ENCODE measurements at regions not wholly inside any gene's neighbourhood (a gene's known extent, or its start where the extent isn't known, plus 50 kb on each side); places are given as distances from the start of the nearest gene placed in this dataset.

- Histone ChIP-seq H3K36me3 (ENCODE audit: control insufficient read depth, insufficient read depth, low read length) (no peaks in the 10 kb centered on the region), H3K4me3 (ENCODE audit: low read length) (no peak overlapping the region), H3K27me3 (ENCODE audit: control insufficient read depth, insufficient read depth, low read length) (no peaks in the 10 kb centered on the region), H3K4me1 (ENCODE audit: control insufficient read depth, insufficient read depth, low read length) (no peaks in the 10 kb centered on the region), H3K27ac (ENCODE audit: low read depth, low read length) (no peak overlapping the region), H3K9ac (ENCODE audit: low read length) (no peak overlapping the region)
Observed at GRCh38 chr2:235143789-235144188, 192.0 kb downstream of the SH3BP4 start.

DNA sequence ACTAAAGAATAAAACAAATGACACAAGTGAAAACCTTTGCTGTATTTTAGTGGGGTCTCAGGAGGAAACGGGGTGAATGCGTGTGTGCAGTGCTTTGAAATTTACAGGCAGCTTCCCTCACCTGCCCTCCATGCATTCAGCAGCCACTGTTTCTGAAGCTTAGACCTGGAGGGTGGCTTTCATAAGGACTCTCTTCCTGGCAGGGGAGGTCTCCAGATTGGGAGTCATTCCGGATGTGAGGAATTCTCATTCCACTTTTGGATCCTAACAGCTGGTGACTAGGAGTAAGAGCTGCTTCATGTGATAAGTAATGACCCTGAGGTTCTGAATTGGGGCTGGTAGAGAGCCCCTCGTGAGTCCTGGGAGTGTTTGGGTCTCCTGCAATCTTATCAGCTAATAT, 192.5 kb downstream of the SH3BP4 start:
- Histone ChIP-seq H3K4me1 (ENCODE audit: control insufficient read depth, insufficient read depth, low read length) (no peaks in the 10 kb centered on the region), H3K4me3 (ENCODE audit: low read length) (no peak overlapping the region), H3K27ac (ENCODE audit: low read depth, low read length) (no peak overlapping the region), H3K27me3 (ENCODE audit: control insufficient read depth, insufficient read depth, low read length) (no peaks in the 10 kb centered on the region), H3K9ac (ENCODE audit: low read length) (no peak overlapping the region), H3K36me3 (ENCODE audit: control insufficient read depth, insufficient read depth, low read length) (no peaks in the 10 kb centered on the region)

DNA sequence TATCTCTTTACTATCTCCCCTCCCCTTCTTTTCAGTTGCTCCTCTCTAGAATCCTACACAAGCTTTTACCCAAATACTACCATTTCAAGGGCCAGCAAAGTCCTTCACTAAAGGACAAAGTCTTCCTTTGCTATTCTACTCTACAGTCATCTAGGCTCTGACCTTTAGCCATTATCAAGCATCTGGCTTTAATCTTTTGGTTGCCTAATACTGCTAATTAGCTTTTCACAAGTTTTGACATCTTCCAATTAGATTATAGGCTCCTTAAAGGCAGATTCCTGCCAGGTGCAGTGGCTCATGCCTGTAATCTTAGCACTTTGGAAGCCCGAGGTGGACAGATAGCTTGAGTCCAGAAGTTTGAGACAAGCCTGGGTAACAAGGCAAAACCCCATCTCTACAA, 194.4 kb downstream of the SH3BP4 start:
- Histone ChIP-seq H3K27ac (ENCODE audit: low read depth, low read length) (no peak overlapping the region), H3K4me3 (ENCODE audit: low read length) (no peak overlapping the region), H3K36me3 (ENCODE audit: control insufficient read depth, insufficient read depth, low read length) (no peaks in the 10 kb centered on the region), H3K27me3 (ENCODE audit: control insufficient read depth, insufficient read depth, low read length) (no peaks in the 10 kb centered on the region), H3K4me1 (ENCODE audit: control insufficient read depth, insufficient read depth, low read length) (no peaks in the 10 kb centered on the region), H3K9ac (ENCODE audit: low read length) (no peak overlapping the region)

- Histone ChIP-seq H3K36me3 (ENCODE audit: control insufficient read depth, insufficient read depth, low read length) (no peaks in the 10 kb centered on the region), H3K27ac (ENCODE audit: low read depth, low read length) (no peak overlapping the region), H3K9ac (ENCODE audit: low read length) (no peak overlapping the region), H3K4me3 (ENCODE audit: low read length) (no peak overlapping the region), H3K27me3 (ENCODE audit: control insufficient read depth, insufficient read depth, low read length) (no peaks in the 10 kb centered on the region), H3K4me1 (ENCODE audit: control insufficient read depth, insufficient read depth, low read length) (no peaks in the 10 kb centered on the region)
Observed at GRCh38 chr2:235146871-235147565, 195.2 kb downstream of the SH3BP4 start.

DNA sequence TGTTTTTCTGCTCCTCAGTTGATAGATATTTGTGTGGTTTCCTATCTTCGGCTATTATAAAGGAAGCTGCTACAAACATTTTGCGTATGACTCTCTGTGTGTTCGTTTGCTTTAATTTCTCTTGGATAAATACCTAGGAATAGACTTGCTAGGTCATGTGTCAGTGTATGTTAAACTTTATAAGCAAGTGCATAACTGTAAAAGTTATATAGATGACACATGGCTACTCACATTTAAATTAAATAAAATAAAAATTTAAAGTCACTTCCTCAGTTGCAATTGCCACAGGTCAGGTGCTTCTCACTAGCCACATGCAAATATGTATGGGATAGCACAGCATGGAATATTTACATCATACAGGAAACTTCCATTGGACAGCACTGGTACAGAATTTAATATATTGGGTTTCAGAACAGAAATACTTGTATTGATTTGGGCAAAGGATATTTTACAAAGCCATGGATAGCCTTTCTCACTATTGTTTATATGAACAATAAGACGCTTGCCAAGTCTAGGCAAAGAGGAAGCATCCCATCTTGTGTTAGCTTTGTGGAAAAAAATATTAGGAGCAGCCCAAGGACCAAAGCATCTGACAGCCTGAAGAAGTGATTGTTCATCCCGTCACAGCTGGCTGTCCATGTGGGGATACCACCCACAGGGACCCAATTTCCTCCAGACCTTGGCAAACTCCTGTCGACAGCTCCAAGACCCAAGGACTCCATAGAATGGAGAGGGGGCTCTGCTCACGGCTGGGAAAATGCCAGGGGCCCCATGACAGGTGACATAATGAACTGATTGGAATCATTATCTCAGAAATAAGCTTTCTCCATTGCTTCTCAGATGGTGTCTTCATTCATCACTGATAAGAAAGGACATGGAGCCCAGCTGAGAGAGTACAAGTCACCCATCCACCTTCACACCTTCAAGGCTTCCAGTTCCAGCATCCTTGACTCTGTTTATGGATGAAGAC, 196.7 kb downstream of the SH3BP4 start:
- Histone ChIP-seq H3K27ac (ENCODE audit: low read depth, low read length) (no peak overlapping the region), H3K4me1 (ENCODE audit: control insufficient read depth, insufficient read depth, low read length) (no peaks in the 10 kb centered on the region), H3K4me3 (ENCODE audit: low read length) (no peak overlapping the region), H3K9ac (ENCODE audit: low read length) (no peak overlapping the region), H3K27me3 (ENCODE audit: control insufficient read depth, insufficient read depth, low read length) (no peaks in the 10 kb centered on the region), H3K36me3 (ENCODE audit: control insufficient read depth, insufficient read depth, low read length) (no peaks in the 10 kb centered on the region)

- H3K27me3 ChIP-seq (ENCODE audit: control insufficient read depth, insufficient read depth, low read length) = no peaks in the 10 kb centered on the region
- no peak overlapping the region for H3K4me3 ChIP-seq (ENCODE audit: low read length)
- H3K4me1 ChIP-seq (ENCODE audit: control insufficient read depth, insufficient read depth, low read length) = no peaks in the 10 kb centered on the region
- no peaks in the 10 kb centered on the region for H3K36me3 ChIP-seq (ENCODE audit: control insufficient read depth, insufficient read depth, low read length)
- H3K9ac ChIP-seq (ENCODE audit: low read length) = no peak overlapping the region
- no peak overlapping the region for H3K27ac ChIP-seq (ENCODE audit: low read depth, low read length)
Observed at GRCh38 chr2:235149240-235149659, 197.4 kb downstream of the SH3BP4 start.

- Histone ChIP-seq H3K4me1 (ENCODE audit: control insufficient read depth, insufficient read depth, low read length) (no peaks in the 10 kb centered on the region), H3K9ac (ENCODE audit: low read length) (no peak overlapping the region), H3K36me3 (ENCODE audit: control insufficient read depth, insufficient read depth, low read length) (no peaks in the 10 kb centered on the region), H3K4me3 (ENCODE audit: low read length) (no peak overlapping the region), H3K27ac (ENCODE audit: low read depth, low read length) (no peak overlapping the region), H3K27me3 (ENCODE audit: control insufficient read depth, insufficient read depth, low read length) (no peaks in the 10 kb centered on the region)
Observed at GRCh38 chr2:235149736-235150135, 197.9 kb downstream of the SH3BP4 start.

DNA sequence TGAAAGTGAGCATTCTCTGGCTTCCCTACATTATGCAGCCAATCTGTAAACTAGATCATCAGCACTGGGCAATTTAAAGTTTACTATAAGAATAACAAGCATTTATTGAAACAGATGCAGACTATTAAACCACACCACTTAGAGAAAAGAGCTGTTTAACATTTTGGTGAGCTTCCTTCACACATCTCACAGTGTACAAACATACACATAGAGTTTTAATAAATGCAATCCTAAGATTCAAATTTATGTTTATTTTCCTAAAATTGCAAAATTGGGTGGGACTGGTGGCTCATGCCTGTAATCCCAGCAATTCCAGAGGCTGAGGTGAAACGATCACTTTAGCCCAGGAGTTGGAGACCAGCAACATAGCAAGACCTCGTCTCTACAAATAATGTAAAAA, 199.3 kb downstream of the SH3BP4 start:
- no peaks in the 10 kb centered on the region for H3K27me3 ChIP-seq (ENCODE audit: control insufficient read depth, insufficient read depth, low read length)
- H3K4me3 ChIP-seq (ENCODE audit: low read length) = no peak overlapping the region
- no peaks in the 10 kb centered on the region for H3K4me1 ChIP-seq (ENCODE audit: control insufficient read depth, insufficient read depth, low read length)
- no peaks in the 10 kb centered on the region for H3K36me3 ChIP-seq (ENCODE audit: control insufficient read depth, insufficient read depth, low read length)
- no peak overlapping the region for H3K9ac ChIP-seq (ENCODE audit: low read length)
- no peak overlapping the region for H3K27ac ChIP-seq (ENCODE audit: low read depth, low read length)

DNA sequence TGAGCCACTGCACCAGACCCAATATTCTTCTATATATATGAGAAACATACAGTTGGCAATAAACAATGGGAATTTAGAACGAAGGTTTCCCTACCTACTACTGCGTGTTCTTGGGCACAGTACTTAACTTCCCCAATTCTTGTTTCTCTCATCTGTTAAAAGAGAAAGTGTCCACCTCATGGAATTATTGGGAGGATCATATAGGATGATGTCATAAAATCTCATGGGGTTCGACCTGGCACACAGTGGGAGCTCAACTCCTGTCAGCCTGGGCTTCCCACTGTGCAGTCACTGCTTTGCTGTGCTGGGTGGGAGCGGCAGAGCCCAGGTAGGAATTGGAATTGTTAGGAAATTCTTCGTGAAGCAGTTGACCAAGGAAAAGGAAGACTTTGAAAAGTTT, 203.3 kb downstream of the SH3BP4 start:
- Histone ChIP-seq H3K27me3 (ENCODE audit: control insufficient read depth, insufficient read depth, low read length) (no peaks in the 10 kb centered on the region), H3K4me1 (ENCODE audit: control insufficient read depth, insufficient read depth, low read length) (no peaks in the 10 kb centered on the region), H3K27ac (ENCODE audit: low read depth, low read length) (no peak overlapping the region), H3K4me3 (ENCODE audit: low read length) (no peak overlapping the region), H3K9ac (ENCODE audit: low read length) (no peak overlapping the region), H3K36me3 (ENCODE audit: control insufficient read depth, insufficient read depth, low read length) (no peaks in the 10 kb centered on the region)

- Histone ChIP-seq H3K27ac (ENCODE audit: low read depth, low read length) (no peak overlapping the region), H3K4me3 (ENCODE audit: low read length) (no peak overlapping the region), H3K36me3 (ENCODE audit: control insufficient read depth, insufficient read depth, low read length) (no peaks in the 10 kb centered on the region), H3K4me1 (ENCODE audit: control insufficient read depth, insufficient read depth, low read length) (no peaks in the 10 kb centered on the region), H3K27me3 (ENCODE audit: control insufficient read depth, insufficient read depth, low read length) (no peaks in the 10 kb centered on the region), H3K9ac (ENCODE audit: low read length) (no peak overlapping the region)
Observed at GRCh38 chr2:235156055-235156454, 204.2 kb downstream of the SH3BP4 start.

- Histone ChIP-seq H3K4me1 (ENCODE audit: control insufficient read depth, insufficient read depth, low read length) (no peaks in the 10 kb centered on the region), H3K27ac (ENCODE audit: low read depth, low read length) (no peak overlapping the region), H3K36me3 (ENCODE audit: control insufficient read depth, insufficient read depth, low read length) (no peaks in the 10 kb centered on the region), H3K9ac (ENCODE audit: low read length) (no peak overlapping the region), H3K4me3 (ENCODE audit: low read length) (no peak overlapping the region), H3K27me3 (ENCODE audit: control insufficient read depth, insufficient read depth, low read length) (no peaks in the 10 kb centered on the region)
Observed at GRCh38 chr2:235157746-235158482, 206.1 kb downstream of the SH3BP4 start.

DNA sequence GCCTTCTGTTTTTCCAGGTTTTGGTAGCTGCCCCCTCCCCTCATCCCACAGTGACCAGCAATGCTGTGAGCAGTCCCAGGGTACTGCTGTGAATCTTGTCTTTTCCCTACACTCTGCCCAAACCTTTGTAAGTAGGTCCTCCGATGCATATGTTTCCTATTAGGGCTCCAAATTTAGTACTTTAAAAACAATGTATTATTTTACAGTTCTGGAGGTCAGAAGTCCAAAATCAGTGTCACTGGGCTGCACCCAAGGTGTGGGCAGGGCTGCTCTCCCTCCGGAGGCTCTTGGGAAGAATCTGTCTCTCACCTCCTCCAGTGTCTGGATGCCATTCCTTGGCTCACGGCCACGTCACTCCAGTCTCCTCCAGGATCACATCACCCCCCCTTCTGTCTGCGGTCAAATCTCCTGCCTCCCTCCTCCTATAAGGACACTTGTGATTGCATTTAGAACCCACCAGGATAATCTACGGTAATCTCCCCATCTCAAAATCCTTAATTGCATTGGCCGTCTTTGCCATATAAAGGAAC, 208.5 kb downstream of the SH3BP4 start:
- H3K27me3 ChIP-seq (ENCODE audit: control insufficient read depth, insufficient read depth, low read length) = no peaks in the 10 kb centered on the region
- no peaks in the 10 kb centered on the region for H3K36me3 ChIP-seq (ENCODE audit: control insufficient read depth, insufficient read depth, low read length)
- no peak overlapping the region for H3K9ac ChIP-seq (ENCODE audit: low read length)
- H3K4me3 ChIP-seq (ENCODE audit: low read length) = no peak overlapping the region
- no peaks in the 10 kb centered on the region for H3K4me1 ChIP-seq (ENCODE audit: control insufficient read depth, insufficient read depth, low read length)
- H3K27ac ChIP-seq (ENCODE audit: low read depth, low read length) = no peak overlapping the region
